ENCODE measurements at regions not wholly inside any gene's neighbourhood (a gene's known extent, or its start where the extent isn't known, plus 50 kb on each side); places are given as distances from the start of the nearest gene placed in this dataset.

DNA sequence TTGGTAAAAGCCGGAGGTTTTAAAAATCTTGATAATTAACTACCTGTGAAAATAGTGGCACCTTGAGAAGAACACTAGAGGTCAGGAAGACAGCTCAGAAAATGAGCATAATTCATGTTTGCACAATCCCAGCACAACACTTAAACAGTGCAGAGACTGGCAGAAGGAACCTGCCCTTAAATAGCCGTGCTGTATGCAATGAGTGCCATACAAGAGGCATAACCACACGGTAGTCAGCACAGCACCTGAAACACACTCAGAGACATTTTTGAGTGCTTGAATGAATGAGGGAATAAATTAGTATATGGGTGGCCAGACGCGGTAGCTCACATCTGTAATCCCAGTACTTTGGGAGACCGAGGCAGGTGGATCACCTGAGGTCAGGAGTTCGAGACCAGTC lies 164.9 kb downstream of the PAX3 start:
- TF ChIP-seq, protein P1, sequence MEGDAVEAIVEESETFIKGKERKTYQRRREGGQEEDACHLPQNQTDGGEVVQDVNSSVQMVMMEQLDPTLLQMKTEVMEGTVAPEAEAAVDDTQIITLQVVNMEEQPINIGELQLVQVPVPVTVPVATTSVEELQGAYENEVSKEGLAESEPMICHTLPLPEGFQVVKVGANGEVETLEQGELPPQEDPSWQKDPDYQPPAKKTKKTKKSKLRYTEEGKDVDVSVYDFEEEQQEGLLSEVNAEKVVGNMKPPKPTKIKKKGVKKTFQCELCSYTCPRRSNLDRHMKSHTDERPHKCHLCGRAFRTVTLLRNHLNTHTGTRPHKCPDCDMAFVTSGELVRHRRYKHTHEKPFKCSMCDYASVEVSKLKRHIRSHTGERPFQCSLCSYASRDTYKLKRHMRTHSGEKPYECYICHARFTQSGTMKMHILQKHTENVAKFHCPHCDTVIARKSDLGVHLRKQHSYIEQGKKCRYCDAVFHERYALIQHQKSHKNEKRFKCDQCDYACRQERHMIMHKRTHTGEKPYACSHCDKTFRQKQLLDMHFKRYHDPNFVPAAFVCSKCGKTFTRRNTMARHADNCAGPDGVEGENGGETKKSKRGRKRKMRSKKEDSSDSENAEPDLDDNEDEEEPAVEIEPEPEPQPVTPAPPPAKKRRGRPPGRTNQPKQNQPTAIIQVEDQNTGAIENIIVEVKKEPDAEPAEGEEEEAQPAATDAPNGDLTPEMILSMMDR (IDR thresholded peaks at IDR 0.05; ENCODE audit: poor library complexity) = no peak
- TF ChIP-seq EZH2 (IDR thresholded peaks at IDR 0.05; ENCODE audit: borderline replicate concordance) = no peak
- no peak for TF ChIP-seq EZH2phosphoT487 (IDR thresholded peaks at IDR 0.05; ENCODE audit: low read depth, severe bottlenecking, unreplicated experiment)
